Thoracic aorta (tissue), 2 donors: ENCODE measurements at regions not wholly inside any gene's neighbourhood (a gene's known extent, or its start where the extent isn't known, plus 50 kb on each side); places are given as distances from the start of the nearest gene placed in this dataset.

Experiments used
- ATAC-seq: fragments of 150-250 bp; one replicate; pipeline ENCODE4 v1.8.0; 2017; ENCODE audit warnings: low read depth; ENCODE audit not compliant: insufficient number of reproducible peaks, low FRiP score
- DNase-seq: peaks from one replicate; pipeline ENCODE4 v3.0.0-alpha.2; 2020; ENCODE audit warnings: low spot score
- H3K27ac ChIP-seq, 2 donors: fragments of 200-600 bp; sonication (generic); 1 replicate in 1 of 2; 2 replicates in 1 of 2; pipeline ENCODE4 v1.5.1; 2016; ENCODE audit warnings: mild to moderate bottlenecking in 2 of 2, moderate library complexity in 2 of 2
- H3K27me3 ChIP-seq: fragments of 200-600 bp; sonication (generic); replicated peaks from 2 replicates; pipeline ENCODE4 v1.6.0; 2016; ENCODE audit warnings: mild to moderate bottlenecking; ENCODE audit not compliant: insufficient read depth
- H3K36me3 ChIP-seq: fragments of 200-600 bp; sonication (generic); one replicate; pipeline ENCODE4 v1.5.1; 2016
- H3K4me1 ChIP-seq, 2 donors: fragments of 200-600 bp; sonication (generic); 1 replicate in 1 of 2; 2 replicates in 1 of 2; pipeline versions ENCODE4 v1.5.1 to v1.6.0; 2016; ENCODE audit warnings: low read depth in 2 of 2, mild to moderate bottlenecking in 1 of 2; ENCODE audit not compliant: control insufficient read depth in 1 of 2
- H3K4me3 ChIP-seq: fragments of 200-600 bp; sonication (generic); 2 replicates; pipeline ENCODE4 v1.5.1; 2016; ENCODE audit warnings: mild to moderate bottlenecking
- H3K9me3 ChIP-seq: fragments of 200-600 bp; sonication (generic); 2 replicates; pipeline ENCODE4 v1.5.1; 2016
- CTCF ChIP-seq: fragments of 200-600 bp; sonication (generic); IDR thresholded peaks from one replicate; pipeline ENCODE4 v1.5.1; 2019; ENCODE audit warnings: antibody characterized with exemption

GRCh38 chrX:4670606-4671005 is 957.2 kb upstream of the PRKX start:
- no peak for TF ChIP-seq CTCF
- no peak for ATAC-seq
- H3K27ac ChIP-seq = no peak overlapping the region
- no peaks in the 10 kb centered on the region for H3K27me3 ChIP-seq
- H3K9me3 ChIP-seq = no peaks in the 10 kb centered on the region
- no peaks in the 10 kb centered on the region for H3K36me3 ChIP-seq
- H3K4me3 ChIP-seq = no peak overlapping the region
- DNase-seq = no peak
- H3K4me1 ChIP-seq = no peaks in the 10 kb centered on the region

GRCh38 chrX:4668802-4669536 is 955.5 kb upstream of the PRKX start:
- Histone ChIP-seq H3K36me3 (no peaks in the 10 kb centered on the region), H3K9me3 (no peaks in the 10 kb centered on the region), H3K4me1 (no peaks in the 10 kb centered on the region), H3K27ac (no peak overlapping the region), H3K27me3 (no peaks in the 10 kb centered on the region), H3K4me3 (no peak overlapping the region)
- ATAC-seq = no peak
- no peak for TF ChIP-seq CTCF
- no peak for DNase-seq

GRCh38 chrX:4663085-4663484 is 949.6 kb upstream of the PRKX start:
- Histone ChIP-seq H3K4me3 (no peak overlapping the region), H3K36me3 (no peaks in the 10 kb centered on the region), H3K4me1 (no peaks in the 10 kb centered on the region), H3K27me3 (no peaks in the 10 kb centered on the region), H3K27ac (no peak overlapping the region), H3K9me3 (no peaks in the 10 kb centered on the region)
- DNase-seq (no peak), ATAC-seq (no peak)
- no peak for TF ChIP-seq CTCF

- Histone ChIP-seq H3K27me3 (no peaks in the 10 kb centered on the region), H3K4me1 (no peaks in the 10 kb centered on the region), H3K36me3 (no peaks in the 10 kb centered on the region), H3K4me3 (no peak overlapping the region), H3K27ac (no peak overlapping the region), H3K9me3 (no peaks in the 10 kb centered on the region)
- DNase-seq = no peak
- TF ChIP-seq CTCF = no peak
- no peak for ATAC-seq
Observed at GRCh38 chrX:4661771-4662170, 948.3 kb upstream of the PRKX start.

GRCh38 chrX:4656419-4656818 is 943.0 kb upstream of the PRKX start:
- ATAC-seq = no peak
- no peak for TF ChIP-seq CTCF
- no peak for DNase-seq

More at GRCh38 chrX:4656419-4656818, 943.0 kb upstream of the PRKX start:
- no peaks in the 10 kb centered on the region for H3K9me3 ChIP-seq
- no peaks in the 10 kb centered on the region for H3K27me3 ChIP-seq
- H3K27ac ChIP-seq = no peak overlapping the region
- no peaks in the 10 kb centered on the region for H3K36me3 ChIP-seq
- no peaks in the 10 kb centered on the region for H3K4me1 ChIP-seq
- no peak overlapping the region for H3K4me3 ChIP-seq
